ENCODE measurements at regions not wholly inside any gene's neighbourhood (a gene's known extent, or its start where the extent isn't known, plus 50 kb on each side); places are given as distances from the start of the nearest gene placed in this dataset.

DNA sequence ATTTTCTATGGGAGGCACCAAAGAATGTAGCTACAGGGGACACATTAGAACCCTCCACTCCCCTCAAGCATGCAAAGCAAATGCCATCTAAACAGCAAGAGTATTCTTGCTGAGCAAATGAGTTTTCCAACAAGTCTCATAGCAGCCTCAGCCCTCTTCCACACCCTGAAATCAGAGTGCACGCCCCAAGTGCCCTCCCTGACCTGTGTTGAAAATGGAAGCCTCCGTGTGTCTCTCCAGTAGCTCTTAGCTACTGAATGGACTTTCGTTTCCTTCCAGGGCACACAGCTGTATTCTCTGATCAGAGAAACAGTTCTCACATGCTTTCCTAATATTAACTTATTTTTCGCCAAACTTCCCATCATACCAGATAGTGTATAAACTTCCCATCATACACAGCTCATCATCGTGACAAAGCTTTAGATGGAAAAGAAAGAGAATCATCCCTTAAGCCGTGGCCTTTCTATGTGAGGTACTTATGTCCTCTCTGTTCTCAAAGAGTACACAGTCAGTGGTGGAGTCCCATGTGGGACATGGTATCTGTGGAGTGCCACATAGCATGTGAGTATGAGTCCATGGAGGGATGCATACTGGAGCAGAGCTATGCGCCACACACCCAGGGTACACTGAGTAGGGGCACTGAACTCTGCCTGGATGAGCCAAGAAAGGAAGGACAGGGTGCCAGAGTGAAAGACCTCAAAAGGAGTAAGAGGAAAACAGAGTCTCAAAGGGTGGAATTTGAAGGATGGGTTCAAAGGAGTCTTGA, 434.5 kb downstream of the MCTP2 start:
- no peak overlapping the region for H2AFZ ChIP-seq (ENCODE audit: low read length)
- H3K4me3 ChIP-seq (replicated peaks in 1 of 4; ENCODE audit: control extremely low read depth in 1 of 4, insufficient read depth in 1 of 4, low read depth in 3 of 4, low read length in 4 of 4), result no peak overlapping the region
- no peak overlapping the region for H3K27ac ChIP-seq (ENCODE audit: insufficient read depth, low read length)
- no peaks in the 10 kb centered on the region for H4K20me1 ChIP-seq (ENCODE audit: control insufficient read depth, extremely low read depth, insufficient read depth, low read length)
- DNase-seq (ENCODE audit: low read depth in 2 of 2), result no peak
- H3K79me2 ChIP-seq (ENCODE audit: control insufficient read depth, insufficient read depth, low read length), result no peaks in the 10 kb centered on the region
- no peaks in the 10 kb centered on the region for H3K36me3 ChIP-seq (ENCODE audit: control insufficient read depth, insufficient read depth, low read length)
- no peak overlapping the region for H3K4me2 ChIP-seq (ENCODE audit: extremely low read depth, insufficient read depth, low read length)
- no peak overlapping the region for H3K9ac ChIP-seq (ENCODE audit: insufficient read depth, low read length)
- TF ChIP-seq, protein P1, sequence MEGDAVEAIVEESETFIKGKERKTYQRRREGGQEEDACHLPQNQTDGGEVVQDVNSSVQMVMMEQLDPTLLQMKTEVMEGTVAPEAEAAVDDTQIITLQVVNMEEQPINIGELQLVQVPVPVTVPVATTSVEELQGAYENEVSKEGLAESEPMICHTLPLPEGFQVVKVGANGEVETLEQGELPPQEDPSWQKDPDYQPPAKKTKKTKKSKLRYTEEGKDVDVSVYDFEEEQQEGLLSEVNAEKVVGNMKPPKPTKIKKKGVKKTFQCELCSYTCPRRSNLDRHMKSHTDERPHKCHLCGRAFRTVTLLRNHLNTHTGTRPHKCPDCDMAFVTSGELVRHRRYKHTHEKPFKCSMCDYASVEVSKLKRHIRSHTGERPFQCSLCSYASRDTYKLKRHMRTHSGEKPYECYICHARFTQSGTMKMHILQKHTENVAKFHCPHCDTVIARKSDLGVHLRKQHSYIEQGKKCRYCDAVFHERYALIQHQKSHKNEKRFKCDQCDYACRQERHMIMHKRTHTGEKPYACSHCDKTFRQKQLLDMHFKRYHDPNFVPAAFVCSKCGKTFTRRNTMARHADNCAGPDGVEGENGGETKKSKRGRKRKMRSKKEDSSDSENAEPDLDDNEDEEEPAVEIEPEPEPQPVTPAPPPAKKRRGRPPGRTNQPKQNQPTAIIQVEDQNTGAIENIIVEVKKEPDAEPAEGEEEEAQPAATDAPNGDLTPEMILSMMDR (conservative IDR thresholded peaks at IDR 0.05 in 1 of 2, IDR thresholded peaks at IDR 0.05 in 1 of 2; ENCODE audit: low read depth in 1 of 2, low read length in 2 of 2), result no peak
- no peak for TF ChIP-seq EZH2 (IDR thresholded peaks at IDR 0.05; ENCODE audit: low read length, missing control alignments)
- no peaks in the 10 kb centered on the region for H3K4me1 ChIP-seq (ENCODE audit: control insufficient read depth, extremely low read depth, insufficient read depth, low read length)
- H3K27me3 ChIP-seq (ENCODE audit: control insufficient read depth, insufficient read depth, low read length), result no peaks in the 10 kb centered on the region
- H3K9me3 ChIP-seq (ENCODE audit: control insufficient read depth, insufficient read depth, low read depth, low read length), result no peaks in the 10 kb centered on the region

DNA sequence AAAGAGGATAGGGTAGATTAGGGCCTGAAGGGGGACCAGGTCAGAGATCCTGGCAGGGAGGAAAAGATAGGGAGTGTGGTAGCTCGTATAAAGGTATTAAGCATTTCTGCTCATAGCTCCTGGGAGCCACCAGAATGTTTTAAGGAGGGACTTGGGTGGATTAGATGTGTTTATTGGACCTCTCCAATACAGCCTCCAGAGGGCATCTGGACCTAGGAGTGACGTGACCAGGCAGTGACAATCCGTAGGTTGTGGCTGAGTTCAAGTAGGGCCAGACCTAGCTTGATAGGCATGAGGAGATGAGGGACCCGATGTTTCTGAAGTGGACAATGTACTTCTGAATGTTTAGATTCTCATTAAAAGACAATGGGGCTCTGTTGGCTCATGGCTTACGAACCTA, 435.2 kb downstream of the MCTP2 start:
- H4K20me1 ChIP-seq (ENCODE audit: control insufficient read depth, extremely low read depth, insufficient read depth, low read length), result no peaks in the 10 kb centered on the region
- H3K27ac ChIP-seq (ENCODE audit: insufficient read depth, low read length), result no peak overlapping the region
- peaks cover 1% of the 10 kb centered on the region for H3K4me1 ChIP-seq (ENCODE audit: control insufficient read depth, extremely low read depth, insufficient read depth, low read length)
- DNase-seq (ENCODE audit: low read depth in 2 of 2), result no peak
- no peak overlapping the region for H3K4me3 ChIP-seq (replicated peaks in 1 of 4; ENCODE audit: control extremely low read depth in 1 of 4, insufficient read depth in 1 of 4, low read depth in 3 of 4, low read length in 4 of 4)
- no peaks in the 10 kb centered on the region for H3K79me2 ChIP-seq (ENCODE audit: control insufficient read depth, insufficient read depth, low read length)
- H3K36me3 ChIP-seq (ENCODE audit: control insufficient read depth, insufficient read depth, low read length), result no peaks in the 10 kb centered on the region
- H3K27me3 ChIP-seq (ENCODE audit: control insufficient read depth, insufficient read depth, low read length), result no peaks in the 10 kb centered on the region
- no peak overlapping the region for H3K4me2 ChIP-seq (ENCODE audit: extremely low read depth, insufficient read depth, low read length)
- no peak overlapping the region for H2AFZ ChIP-seq (ENCODE audit: low read length)
- no peak for TF ChIP-seq EZH2 (IDR thresholded peaks at IDR 0.05; ENCODE audit: low read length, missing control alignments)
- TF ChIP-seq, protein P1 (conservative IDR thresholded peaks at IDR 0.05 in 1 of 2, IDR thresholded peaks at IDR 0.05 in 1 of 2; ENCODE audit: low read depth in 1 of 2, low read length in 2 of 2), result no peak
- no peak overlapping the region for H3K9ac ChIP-seq (ENCODE audit: insufficient read depth, low read length)
- no peaks in the 10 kb centered on the region for H3K9me3 ChIP-seq (ENCODE audit: control insufficient read depth, insufficient read depth, low read depth, low read length)

DNA sequence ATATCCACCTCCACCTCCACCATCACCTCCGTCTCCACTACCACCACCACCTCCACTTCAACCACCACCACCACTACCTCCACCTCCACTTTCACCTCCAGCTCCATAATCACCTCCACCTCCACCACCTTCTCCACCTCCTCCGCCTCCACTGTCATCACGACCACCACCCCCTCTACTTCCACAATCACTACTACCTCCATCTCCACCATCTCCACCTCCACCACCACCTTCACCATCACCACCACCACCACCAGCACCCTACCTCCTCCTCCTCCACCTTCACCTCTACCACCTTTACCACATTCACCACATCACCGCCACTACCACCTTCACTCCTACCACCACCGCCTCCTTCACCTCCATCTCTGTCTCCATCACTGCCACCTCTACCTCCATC, 435.7 kb downstream of the MCTP2 start:
- Histone ChIP-seq H3K79me2 (ENCODE audit: control insufficient read depth, insufficient read depth, low read length) (no peaks in the 10 kb centered on the region), H3K4me1 (ENCODE audit: control insufficient read depth, extremely low read depth, insufficient read depth, low read length) (peaks cover 2% of the 10 kb centered on the region), H3K4me3 (replicated peaks in 1 of 4; ENCODE audit: control extremely low read depth in 1 of 4, insufficient read depth in 1 of 4, low read depth in 3 of 4, low read length in 4 of 4) (no peak overlapping the region), H3K27ac (ENCODE audit: insufficient read depth, low read length) (no peak overlapping the region), H3K9me3 (ENCODE audit: control insufficient read depth, insufficient read depth, low read depth, low read length) (no peaks in the 10 kb centered on the region), H3K4me2 (ENCODE audit: extremely low read depth, insufficient read depth, low read length) (no peak overlapping the region), H4K20me1 (ENCODE audit: control insufficient read depth, extremely low read depth, insufficient read depth, low read length) (no peaks in the 10 kb centered on the region), H3K27me3 (ENCODE audit: control insufficient read depth, insufficient read depth, low read length) (no peaks in the 10 kb centered on the region), H3K9ac (ENCODE audit: insufficient read depth, low read length) (no peak overlapping the region), H3K36me3 (ENCODE audit: control insufficient read depth, insufficient read depth, low read length) (no peaks in the 10 kb centered on the region), H2AFZ (ENCODE audit: low read length) (no peak overlapping the region)
- no peak for DNase-seq (ENCODE audit: low read depth in 2 of 2)
- TF ChIP-seq, protein P1 (conservative IDR thresholded peaks at IDR 0.05 in 1 of 2, IDR thresholded peaks at IDR 0.05 in 1 of 2; ENCODE audit: low read depth in 1 of 2, low read length in 2 of 2), result no peak
- TF ChIP-seq EZH2 (IDR thresholded peaks at IDR 0.05; ENCODE audit: low read length, missing control alignments), result no peak

All from fibroblast of lung (primary cell).